Gastrocnemius medialis (tissue), 4 donors: ENCODE measurements at regions not wholly inside any gene's neighbourhood (a gene's known extent, or its start where the extent isn't known, plus 50 kb on each side); places are given as distances from the start of the nearest gene placed in this dataset.
A peak's percentile ranks its signal among the peaks of the same experiment; 100 is the strongest.

Experiments used
- ATAC-seq, 2 donors: fragments of 150-250 bp; one replicate each; pipeline ENCODE4 v1.9.1; 2016
- DNase-seq, 2 donors: peaks; one replicate each; pipeline ENCODE4 v3.0.0-alpha.2; 2019
- H3K27ac ChIP-seq, 4 donors: fragments of 200-600 bp; sonication (generic); 1 replicate in 1 of 4; 2 replicates in 3 of 4; pipeline ENCODE4 v1.5.1; 2016 to 2018; ENCODE audit warnings: mild to moderate bottlenecking in 2 of 4, moderate library complexity in 1 of 4
- H3K27me3 ChIP-seq, 3 donors: fragments of 200-600 bp; sonication (generic) in 2 of 3; 1 replicate in 1 of 3; 2 replicates in 2 of 3; pipeline versions ENCODE4 v1.5.1 to v1.6.0; 2016 to 2019; ENCODE audit warnings: mild to moderate bottlenecking in 1 of 3, moderate library complexity in 1 of 3
- H3K36me3 ChIP-seq, 2 donors: fragments of 200-600 bp; sonication (generic) in 1 of 2; one replicate each; pipeline ENCODE4 v1.5.1; 2017 to 2018
- H3K4me1 ChIP-seq, 2 donors: fragments of 200-600 bp; sonication (generic) in 1 of 2; one replicate each; pipeline ENCODE4 v1.5.1; 2016 to 2017; ENCODE audit warnings: mild to moderate bottlenecking in 2 of 2
- H3K4me3 ChIP-seq, 4 donors: fragments of 200-600 bp; sonication (generic) in 3 of 4; 1 replicate in 1 of 4; 2 replicates in 3 of 4; pipeline ENCODE4 v1.5.1; 2016 to 2019; ENCODE audit warnings: mild to moderate bottlenecking in 2 of 4
- H3K9me3 ChIP-seq, 3 donors: fragments of 200-600 bp; sonication (generic) in 2 of 3; 1 replicate in 1 of 3; 2 replicates in 2 of 3; pipeline ENCODE4 v1.5.1; 2016 to 2019
- POLR2A ChIP-seq, 2 donors: fragments of 450-650 bp; IDR thresholded peaks; one replicate each; pipeline ENCODE4 v1.6.1; 2017; ENCODE audit warnings: antibody characterized with exemption in 2 of 2, mild to moderate bottlenecking in 2 of 2, moderate library complexity in 2 of 2
- in situ Hi-C, 4 donors: fragments of 200-750 bp; cut with MboI; loops; one replicate each; pipeline versions ENCODE4 v1.15.0 to v1.8.0; 2017; ENCODE audit warnings: low sequenced_read_pairs in 4 of 4
- intact Hi-C: fragments of 100-400 bp; cut with DNase I; formaldehyde crosslinking; loops from one replicate; pipeline ENCODE4 v1.15.1; 2023; ENCODE audit warnings: low total_unique reads
- TF ChIP-seq, protein P1 (sequence below), 5 experiments: fragments of 450-650 bp in 3 of 5; fragments of 200-600 bp in 2 of 5; sonication (generic) in 2 of 5; IDR thresholded peaks in 4 of 5; conservative IDR thresholded peaks in 1 of 5; 1 replicate in 4 of 5; 2 replicates in 1 of 5; pipeline ENCODE4 v1.5.1; 2016 to 2019; ENCODE audit warnings: antibody characterized with exemption in 5 of 5, mild to moderate bottlenecking in 3 of 5, moderate library complexity in 3 of 5

DNA sequence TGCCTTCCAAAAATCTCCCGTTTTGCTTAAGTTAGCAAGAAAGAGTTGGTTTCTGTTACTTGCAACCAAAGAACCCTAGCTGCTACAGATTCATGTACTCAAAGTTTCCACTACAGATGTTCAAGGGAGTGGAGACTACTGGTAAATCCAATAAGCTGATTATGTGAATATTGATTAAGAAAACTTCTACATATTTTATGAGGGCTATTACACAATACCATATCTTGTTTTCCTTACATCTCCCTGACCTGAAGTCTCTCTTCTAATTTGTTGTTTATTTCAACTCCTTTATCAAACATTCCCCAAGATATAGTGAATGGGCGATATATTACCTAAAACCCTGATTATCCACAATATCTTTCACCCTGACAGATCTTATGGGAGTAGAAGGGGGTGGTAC, 164.4 kb upstream of the PLXNC1 start:
- no peaks in the 10 kb centered on the region for H3K9me3 ChIP-seq
- ATAC-seq: no peak
- H3K27ac ChIP-seq: no peak overlapping the region
- peaks cover 0 to 4% of the 10 kb centered on the region in 2 donors for H3K4me1 ChIP-seq
- in situ Hi-C loops: loop anchor here in 2 of 4 donors (5.0 to 25.0 kb wide), 2 partner anchors 88 to 422 kb away; partner anchors contain the start of gene SOCS2 (in 2 of the 2)
- intact Hi-C loops: no loop called here
- no peak overlapping the region for H3K4me3 ChIP-seq
- no peaks in the 10 kb centered on the region for H3K27me3 ChIP-seq
- H3K36me3 ChIP-seq: no peaks in the 10 kb centered on the region
- DNase-seq: no peak
- TF ChIP-seq POLR2A (IDR thresholded peaks at IDR 0.05): no peak
- TF ChIP-seq, protein P1, sequence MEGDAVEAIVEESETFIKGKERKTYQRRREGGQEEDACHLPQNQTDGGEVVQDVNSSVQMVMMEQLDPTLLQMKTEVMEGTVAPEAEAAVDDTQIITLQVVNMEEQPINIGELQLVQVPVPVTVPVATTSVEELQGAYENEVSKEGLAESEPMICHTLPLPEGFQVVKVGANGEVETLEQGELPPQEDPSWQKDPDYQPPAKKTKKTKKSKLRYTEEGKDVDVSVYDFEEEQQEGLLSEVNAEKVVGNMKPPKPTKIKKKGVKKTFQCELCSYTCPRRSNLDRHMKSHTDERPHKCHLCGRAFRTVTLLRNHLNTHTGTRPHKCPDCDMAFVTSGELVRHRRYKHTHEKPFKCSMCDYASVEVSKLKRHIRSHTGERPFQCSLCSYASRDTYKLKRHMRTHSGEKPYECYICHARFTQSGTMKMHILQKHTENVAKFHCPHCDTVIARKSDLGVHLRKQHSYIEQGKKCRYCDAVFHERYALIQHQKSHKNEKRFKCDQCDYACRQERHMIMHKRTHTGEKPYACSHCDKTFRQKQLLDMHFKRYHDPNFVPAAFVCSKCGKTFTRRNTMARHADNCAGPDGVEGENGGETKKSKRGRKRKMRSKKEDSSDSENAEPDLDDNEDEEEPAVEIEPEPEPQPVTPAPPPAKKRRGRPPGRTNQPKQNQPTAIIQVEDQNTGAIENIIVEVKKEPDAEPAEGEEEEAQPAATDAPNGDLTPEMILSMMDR (IDR thresholded peaks at IDR 0.05 in 4 of 5, conservative IDR thresholded peaks at IDR 0.05 in 1 of 5): no peak

GRCh38 chr12:93989949-93990348, 158.4 kb upstream of the PLXNC1 start:
- intact Hi-C loops: loop anchor here (2.0 to 5.0 kb wide), 3 partner anchors 57 to 223 kb away; no protein-coding TSS in a partner anchor
- Histone ChIP-seq H3K4me3 (no peak overlapping the region), H3K9me3 (no peaks in the 10 kb centered on the region), H3K4me1 (peaks cover 6 to 9% of the 10 kb centered on the region in 2 donors), H3K36me3 (no peaks in the 10 kb centered on the region), H3K27me3 (no peaks in the 10 kb centered on the region), H3K27ac (no peak overlapping the region)
- no peak for TF ChIP-seq POLR2A (IDR thresholded peaks at IDR 0.05)
- TF ChIP-seq, protein P1 (IDR thresholded peaks at IDR 0.05 in 4 of 5, conservative IDR thresholded peaks at IDR 0.05 in 1 of 5): no peak
- DNase-seq (no peak), ATAC-seq (no peak)
- in situ Hi-C loops: loop anchor here in 3 of 4 donors (10.0 to 25.0 kb wide), 4 partner anchors 105 to 485 kb away; partner anchors contain the start of gene SOCS2 (in 2 of the 3)

DNA sequence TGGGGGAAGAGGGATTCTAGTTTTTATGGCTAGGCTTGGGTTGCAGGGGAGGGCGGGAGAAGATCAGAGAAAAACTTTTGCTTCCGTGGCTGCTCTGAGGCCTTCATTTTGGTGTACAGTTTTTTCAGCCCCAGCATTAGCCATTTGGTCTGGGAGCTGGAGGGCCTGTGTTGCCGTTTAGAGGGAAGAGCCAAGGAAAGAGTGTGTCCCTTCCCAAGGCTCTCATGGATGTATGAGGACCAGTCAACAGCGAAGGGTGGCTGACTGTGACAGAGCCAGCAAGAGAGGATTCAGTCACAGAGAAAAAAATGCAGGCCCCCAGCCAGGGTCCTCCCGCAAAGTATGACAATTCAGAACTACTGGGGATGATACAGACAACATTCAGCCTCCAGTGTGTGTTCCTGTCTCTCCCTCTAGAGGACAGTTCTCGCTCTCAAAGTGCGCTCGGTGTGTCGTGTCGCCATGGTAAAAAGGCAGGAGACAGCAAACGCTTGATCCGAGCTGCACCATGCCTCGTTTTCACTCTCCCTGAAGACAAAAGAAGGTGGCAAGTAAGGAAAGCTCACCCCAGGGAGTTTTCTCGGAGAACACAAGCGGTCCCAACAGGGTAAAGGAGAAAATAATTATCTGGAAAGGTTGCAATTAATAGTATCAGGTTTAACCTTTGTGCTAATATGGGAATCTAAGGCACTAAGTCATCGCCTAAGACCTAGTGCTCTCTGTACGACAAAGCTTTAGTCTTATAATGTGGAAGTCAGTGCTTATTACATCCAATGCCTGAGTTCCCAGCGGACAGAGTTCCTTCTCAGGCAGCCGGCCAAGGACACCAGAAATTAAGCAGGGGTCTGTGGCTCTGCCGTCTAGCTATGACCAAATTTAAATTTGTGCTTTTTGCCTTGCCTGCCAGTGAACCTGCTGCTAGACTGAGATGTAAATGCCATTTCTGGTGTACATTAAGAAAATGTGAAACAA, 157.3 kb upstream of the PLXNC1 start:
- TF ChIP-seq POLR2A (IDR thresholded peaks at IDR 0.05): no peak
- TF ChIP-seq, protein P1 (IDR thresholded peaks at IDR 0.05 in 4 of 5, conservative IDR thresholded peaks at IDR 0.05 in 1 of 5): peak; percentile 29 to 69 (median 35)
- Histone ChIP-seq H3K27ac (peak overlapping the region in 2 of 4 donors; percentile 15 to 62), H3K4me1 (peaks cover 6 to 9% of the 10 kb centered on the region in 2 donors), H3K27me3 (no peaks in the 10 kb centered on the region), H3K4me3 (peak overlapping the region in 3 of 4 donors; percentile 5 to 42 (median 20)), H3K36me3 (no peaks in the 10 kb centered on the region), H3K9me3 (no peaks in the 10 kb centered on the region)
- peak; percentile 96 to 98 for ATAC-seq
- peak; percentile 56 to 62 for DNase-seq
- in situ Hi-C loops (loop anchor here in 3 of 4 donors (10.0 to 25.0 kb wide), 4 partner anchors 104 to 486 kb away; partner anchors contain the start of gene SOCS2 (in 2 of the 3)), intact Hi-C loops (loop anchor here (1.0 to 5.0 kb wide), 4 partner anchors 56 to 224 kb away; no protein-coding TSS in a partner anchor)

- intact Hi-C loops: loop anchor here (1.0 to 5.0 kb wide), 4 partner anchors 55 to 225 kb away; no protein-coding TSS in a partner anchor
- Histone ChIP-seq H3K27ac (no peak overlapping the region), H3K27me3 (no peaks in the 10 kb centered on the region), H3K36me3 (no peaks in the 10 kb centered on the region), H3K4me1 (peaks cover 6 to 9% of the 10 kb centered on the region in 2 donors), H3K4me3 (peak overlapping the region in 1 of 4 donors; percentile 20), H3K9me3 (no peaks in the 10 kb centered on the region)
- DNase-seq (no peak), ATAC-seq (no peak)
- in situ Hi-C loops: loop anchor here in 3 of 4 donors (10.0 to 25.0 kb wide), 4 partner anchors 103 to 487 kb away; partner anchors contain the start of gene SOCS2 (in 2 of the 3)
- TF ChIP-seq POLR2A (IDR thresholded peaks at IDR 0.05): no peak
- TF ChIP-seq, protein P1 (IDR thresholded peaks at IDR 0.05 in 4 of 5, conservative IDR thresholded peaks at IDR 0.05 in 1 of 5): no peak
Observed at GRCh38 chr12:93991829-93992461, 156.4 kb upstream of the PLXNC1 start.
